NOMO-1 treated with DMSO at 0.1 percent for 48 hours (cell line): ENCODE measurements at regions not wholly inside any gene's neighbourhood (a gene's known extent, or its start where the extent isn't known, plus 50 kb on each side); places are given as distances from the start of the nearest gene placed in this dataset.

Experiments
- DNase-seq: peaks from one replicate; lab custom pipeline; 2025; ENCODE audit not compliant: unreplicated experiment; lab: John Stamatoyannopoulos, UW

GRCh38 chr2:160868891-160869290 is 291.3 kb upstream of the TANK start:
- no peak for DNase-seq

- no peak for DNase-seq
Measured at GRCh38 chr2:160869411-160869810, 290.8 kb upstream of the TANK start.

GRCh38 chr2:160870729-160871465 is 289.3 kb upstream of the TANK start:
- no peak for DNase-seq

GRCh38 chr2:160871953-160872352 is 288.3 kb upstream of the TANK start:
- DNase-seq: no peak

- DNase-seq: no peak
Measured at GRCh38 chr2:160876029-160876428, 284.2 kb upstream of the TANK start.

- DNase-seq: no peak
Measured at GRCh38 chr2:160876765-160877164, 283.5 kb upstream of the TANK start.

GRCh38 chr2:160878618-160879017 is 281.6 kb upstream of the TANK start:
- no peak for DNase-seq

GRCh38 chr2:160882906-160883305 is 277.3 kb upstream of the TANK start:
- DNase-seq: no peak

GRCh38 chr2:160884056-160884455 is 276.2 kb upstream of the TANK start:
- DNase-seq: no peak

GRCh38 chr2:160889439-160890170 is 270.6 kb upstream of the TANK start:
- no peak for DNase-seq

GRCh38 chr2:160890667-160891352 is 269.4 kb upstream of the TANK start:
- DNase-seq: no peak

GRCh38 chr2:160891353-160891740 is 268.9 kb upstream of the TANK start:
- no peak for DNase-seq

GRCh38 chr2:160892204-160892603 is 268.0 kb upstream of the TANK start:
- peak; percentile 49 for DNase-seq

- DNase-seq: no peak
Measured at GRCh38 chr2:160893581-160893980, 266.6 kb upstream of the TANK start.

- no peak for DNase-seq
Measured at GRCh38 chr2:160898581-160899307, 261.5 kb upstream of the TANK start.

GRCh38 chr2:160901613-160902012 is 258.6 kb upstream of the TANK start:
- no peak for DNase-seq

GRCh38 chr2:160905862-160906261 is 254.4 kb upstream of the TANK start:
- no peak for DNase-seq

- no peak for DNase-seq
Measured at GRCh38 chr2:160906878-160907277, 253.3 kb upstream of the TANK start.

- DNase-seq: no peak
Measured at GRCh38 chr2:160907738-160908137, 252.5 kb upstream of the TANK start.

GRCh38 chr2:160908157-160908556 is 252.1 kb upstream of the TANK start:
- no peak for DNase-seq

- no peak for DNase-seq
Measured at GRCh38 chr2:160909781-160910242, 250.4 kb upstream of the TANK start.
